H7 (cell line): ENCODE measurements at regions not wholly inside any gene's neighbourhood (a gene's known extent, or its start where the extent isn't known, plus 50 kb on each side); places are given as distances from the start of the nearest gene placed in this dataset.

Experiments
- DNase-seq: peaks from one replicate; pipeline ENCODE4 v3.0.0; 2012
- H3K27me3 ChIP-seq: 2 replicates; pipeline ENCODE4 v1.6.0; 2011; ENCODE audit warnings: mild to moderate bottlenecking, low read length; ENCODE audit not compliant: control insufficient read depth, insufficient read depth
- H3K36me3 ChIP-seq: replicated peaks from 2 replicates; pipeline ENCODE4 v1.5.1; 2011; ENCODE audit warnings: low read length; ENCODE audit not compliant: control insufficient read depth, insufficient read depth
- H3K4me3 ChIP-seq: 2 replicates; pipeline ENCODE4 v1.5.1; 2011; ENCODE audit warnings: low read depth, mild to moderate bottlenecking, control low read depth, low read length, moderate library complexity; ENCODE audit not compliant: insufficient read depth

GRCh38 chr2:200042944-200043343 lies 87.6 kb downstream of the MAIP1 start:
- Histone ChIP-seq H3K36me3 (no peaks in the 10 kb centered on the region), H3K27me3 (no peaks in the 10 kb centered on the region), H3K4me3 (no peak overlapping the region)
- no peak for DNase-seq

GRCh38 chr2:200044453-200044852 lies 89.1 kb downstream of the MAIP1 start:
- Histone ChIP-seq H3K27me3 (no peaks in the 10 kb centered on the region), H3K4me3 (no peak overlapping the region), H3K36me3 (no peaks in the 10 kb centered on the region)
- no peak for DNase-seq

- no peak for DNase-seq
- H3K27me3 ChIP-seq: no peaks in the 10 kb centered on the region
- no peaks in the 10 kb centered on the region for H3K36me3 ChIP-seq
- H3K4me3 ChIP-seq: no peak overlapping the region
Observed at GRCh38 chr2:200048421-200048820, 93.0 kb downstream of the MAIP1 start.

- H3K27me3 ChIP-seq: no peaks in the 10 kb centered on the region
- no peaks in the 10 kb centered on the region for H3K36me3 ChIP-seq
- no peak overlapping the region for H3K4me3 ChIP-seq
- no peak for DNase-seq
Observed at GRCh38 chr2:200049086-200049485, 93.7 kb downstream of the MAIP1 start.

- no peak for DNase-seq
- no peaks in the 10 kb centered on the region for H3K36me3 ChIP-seq
- H3K27me3 ChIP-seq: no peaks in the 10 kb centered on the region
- no peak overlapping the region for H3K4me3 ChIP-seq
Observed at GRCh38 chr2:200050921-200051610, 95.7 kb downstream of the MAIP1 start.

- DNase-seq: no peak
- Histone ChIP-seq H3K36me3 (no peaks in the 10 kb centered on the region), H3K4me3 (no peak overlapping the region), H3K27me3 (no peaks in the 10 kb centered on the region)
Observed at GRCh38 chr2:200051611-200051945, 96.2 kb downstream of the MAIP1 start.

GRCh38 chr2:200052627-200053026 lies 97.2 kb downstream of the MAIP1 start:
- H3K4me3 ChIP-seq: no peak overlapping the region

GRCh38 chr2:200054681-200055468 lies 99.5 kb downstream of the MAIP1 start:
- Histone ChIP-seq H3K4me3 (no peak overlapping the region), H3K27me3 (no peaks in the 10 kb centered on the region), H3K36me3 (no peaks in the 10 kb centered on the region)
- peak; percentile 68 for DNase-seq

More at GRCh38 chr2:200052627-200053026, 97.2 kb downstream of the MAIP1 start:
- no peaks in the 10 kb centered on the region for H3K27me3 ChIP-seq
- H3K36me3 ChIP-seq: no peaks in the 10 kb centered on the region
- no peak for DNase-seq

- Histone ChIP-seq H3K36me3 (no peaks in the 10 kb centered on the region), H3K27me3 (no peaks in the 10 kb centered on the region), H3K4me3 (no peak overlapping the region)
- no peak for DNase-seq
Observed at GRCh38 chr2:200056105-200056504, 100.7 kb downstream of the MAIP1 start.

GRCh38 chr2:200063155-200063554 lies 107.8 kb downstream of the MAIP1 start:
- Histone ChIP-seq H3K4me3 (no peak overlapping the region), H3K36me3 (no peaks in the 10 kb centered on the region), H3K27me3 (no peaks in the 10 kb centered on the region)
- DNase-seq: no peak

- Histone ChIP-seq H3K36me3 (no peaks in the 10 kb centered on the region), H3K27me3 (no peaks in the 10 kb centered on the region), H3K4me3 (no peak overlapping the region)
- no peak for DNase-seq
Observed at GRCh38 chr2:200064879-200065278, 109.5 kb downstream of the MAIP1 start.

GRCh38 chr2:200065477-200065876 lies 110.1 kb downstream of the MAIP1 start:
- no peaks in the 10 kb centered on the region for H3K27me3 ChIP-seq
- no peaks in the 10 kb centered on the region for H3K36me3 ChIP-seq
- no peak for DNase-seq
- no peak overlapping the region for H3K4me3 ChIP-seq

GRCh38 chr2:200066417-200066816 lies 111.0 kb downstream of the MAIP1 start:
- Histone ChIP-seq H3K27me3 (no peaks in the 10 kb centered on the region), H3K4me3 (no peak overlapping the region), H3K36me3 (no peaks in the 10 kb centered on the region)
- DNase-seq: no peak

GRCh38 chr2:200068642-200069041 lies 113.3 kb downstream of the MAIP1 start:
- no peak for DNase-seq
- H3K27me3 ChIP-seq: no peaks in the 10 kb centered on the region
- no peaks in the 10 kb centered on the region for H3K36me3 ChIP-seq
- no peak overlapping the region for H3K4me3 ChIP-seq

GRCh38 chr2:200077210-200077650 lies 121.8 kb downstream of the MAIP1 start:
- H3K4me3 ChIP-seq: no peak overlapping the region
- DNase-seq: no peak
- H3K27me3 ChIP-seq: no peaks in the 10 kb centered on the region
- no peaks in the 10 kb centered on the region for H3K36me3 ChIP-seq
